ENCODE measurements at regions not wholly inside any gene's neighbourhood (a gene's known extent, or its start where the extent isn't known, plus 50 kb on each side); places are given as distances from the start of the nearest gene placed in this dataset.
"Not testable (repeated sequence)": the region's sequence is repeated elsewhere in the genome, so short reads cannot be mapped to it uniquely, and the experiment has no call there.

DNA sequence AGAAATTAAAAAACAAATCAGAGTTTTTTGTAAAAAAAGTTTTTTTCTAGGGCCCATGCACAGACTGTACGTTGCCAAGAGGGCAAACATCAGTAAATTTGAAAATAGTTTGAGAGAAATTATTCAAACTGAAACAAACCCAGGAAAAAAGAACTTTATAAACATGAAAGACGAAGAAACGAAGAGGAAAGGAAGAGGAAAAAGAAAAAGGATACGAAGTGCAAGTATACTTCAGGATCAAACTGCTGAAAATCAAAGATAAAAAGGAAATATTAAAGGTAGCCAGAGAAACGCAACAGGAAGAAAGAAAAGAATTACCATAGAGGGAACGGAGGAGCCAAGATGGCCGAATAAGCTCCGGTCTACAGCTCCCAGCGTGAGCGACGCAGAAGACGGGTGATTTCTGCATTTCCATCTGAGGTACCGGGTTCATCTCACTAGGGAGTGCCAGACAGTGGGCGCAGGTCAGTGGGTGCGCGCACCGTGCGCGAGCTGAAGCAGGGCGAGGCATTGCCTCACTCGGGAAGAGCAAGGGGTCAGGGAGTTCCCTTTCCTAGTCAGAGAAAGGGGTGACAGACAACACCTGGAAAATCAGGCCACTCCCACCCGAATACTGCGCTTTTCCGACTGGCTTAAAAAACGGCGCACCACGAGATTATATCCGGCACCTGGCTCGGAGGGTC, 94.4 kb upstream of the GAS1 start:
- not testable (repeated sequence) for DNase-seq (ENCODE audit: low spot score); ATAC-seq

DNA sequence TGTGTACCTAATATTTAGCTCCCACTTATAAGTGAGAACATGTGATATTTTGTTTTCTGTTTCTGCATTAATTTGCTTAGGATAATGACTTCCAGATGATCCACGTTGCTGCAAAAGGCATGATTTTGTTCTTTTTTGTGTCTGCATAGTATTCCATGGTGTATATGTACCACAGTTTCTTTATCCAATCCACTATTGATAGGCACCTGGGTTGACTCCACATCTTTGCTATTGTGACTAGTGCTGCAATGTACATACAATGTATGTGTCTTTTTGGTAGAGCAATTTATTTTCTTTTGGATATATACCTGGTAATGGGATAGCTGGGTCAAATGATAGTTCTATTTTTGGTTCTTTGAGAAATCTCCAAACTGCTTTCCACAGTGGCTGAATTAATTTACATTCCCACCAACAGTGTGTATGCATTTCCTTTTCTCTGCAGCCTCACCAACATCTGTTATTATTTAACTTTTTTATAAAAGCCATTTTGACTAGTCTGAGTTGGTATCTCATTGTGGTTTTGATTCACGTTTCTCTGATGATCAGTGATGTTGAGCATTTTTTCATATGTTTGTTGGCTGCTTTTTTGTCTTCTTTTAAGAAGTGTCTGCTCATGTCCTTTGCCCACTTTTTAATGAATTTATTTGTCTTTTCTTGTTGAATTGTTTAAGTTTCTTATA, 102.8 kb upstream of the GAS1 start:
- DNase-seq (ENCODE audit: low spot score); ATAC-seq: not testable (repeated sequence)

DNA sequence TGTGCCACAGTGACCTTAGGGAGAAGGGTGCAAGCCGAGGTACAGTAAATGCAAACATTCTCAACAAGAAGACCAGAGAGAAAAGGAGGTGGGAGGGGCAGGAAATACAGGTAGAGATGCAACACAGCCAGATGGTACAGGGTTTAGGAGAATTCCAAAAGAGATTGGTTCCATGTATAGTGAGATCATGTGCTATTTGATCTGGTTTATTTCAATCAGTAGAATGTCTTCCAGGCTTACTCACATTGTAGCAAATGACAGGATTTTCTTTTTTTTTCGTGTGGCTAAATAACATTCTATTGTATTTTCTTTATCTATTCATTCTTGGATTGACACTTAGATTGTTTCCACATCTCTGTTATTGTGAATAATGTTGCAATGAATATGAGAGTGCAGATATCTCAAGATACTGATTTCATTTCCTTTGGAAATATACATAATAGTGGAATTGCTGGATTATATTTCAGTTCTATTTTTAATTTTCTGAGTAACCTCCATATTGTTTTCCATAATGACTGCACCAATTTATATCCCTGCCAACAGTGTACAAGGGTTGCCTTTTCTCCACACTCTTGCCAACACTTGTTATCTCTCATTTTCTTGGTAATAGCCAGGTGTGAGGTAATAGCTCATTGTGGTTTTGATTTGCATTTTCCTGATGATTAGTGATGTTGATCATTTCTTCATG, 107.8 kb upstream of the GAS1 start:
- ATAC-seq (no peak), DNase-seq (ENCODE audit: low spot score) (no peak)

DNA sequence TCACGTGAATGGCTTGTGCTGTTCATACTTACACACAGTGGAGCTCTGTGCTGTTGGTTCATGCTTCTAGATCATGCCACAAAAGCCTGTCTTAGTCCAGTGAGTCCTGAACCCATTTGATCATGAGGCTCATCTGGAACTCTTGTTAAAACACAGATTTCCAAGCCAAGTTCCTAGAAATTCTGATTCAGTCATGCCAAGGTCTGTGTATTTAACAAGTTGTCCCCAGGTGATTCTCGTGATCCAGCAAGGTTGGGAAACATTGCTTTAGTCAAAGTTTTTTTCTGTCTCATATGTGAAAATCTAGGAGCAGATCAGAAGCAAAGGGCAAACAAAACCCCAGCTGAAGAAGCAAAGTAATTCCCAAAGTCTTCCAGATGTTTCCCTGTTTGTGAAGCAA, 112.5 kb upstream of the GAS1 start:
- DNase-seq (ENCODE audit: low spot score) (no peak), ATAC-seq (peak; percentile 49)

DNA sequence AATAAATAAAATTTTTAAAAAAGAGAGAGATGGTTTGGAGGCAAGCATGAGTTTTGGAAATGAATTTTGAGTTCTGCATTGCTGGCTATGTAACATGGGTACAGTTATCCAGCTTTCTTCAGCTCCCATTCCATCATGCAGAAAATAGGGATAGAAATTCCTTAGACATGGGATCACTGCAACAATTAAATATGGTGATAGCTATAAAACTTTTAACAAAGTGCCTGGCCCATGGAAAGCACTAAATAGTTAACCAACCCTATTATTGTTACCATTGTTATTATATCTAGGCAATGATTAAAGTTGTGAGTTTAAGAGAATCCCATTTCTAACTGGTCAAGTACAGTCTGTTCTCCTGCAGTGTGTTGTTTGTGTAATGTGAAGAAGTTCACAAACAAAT, 115.4 kb upstream of the GAS1 start:
- no peak for DNase-seq (ENCODE audit: low spot score)
- ATAC-seq, result no peak

DNA sequence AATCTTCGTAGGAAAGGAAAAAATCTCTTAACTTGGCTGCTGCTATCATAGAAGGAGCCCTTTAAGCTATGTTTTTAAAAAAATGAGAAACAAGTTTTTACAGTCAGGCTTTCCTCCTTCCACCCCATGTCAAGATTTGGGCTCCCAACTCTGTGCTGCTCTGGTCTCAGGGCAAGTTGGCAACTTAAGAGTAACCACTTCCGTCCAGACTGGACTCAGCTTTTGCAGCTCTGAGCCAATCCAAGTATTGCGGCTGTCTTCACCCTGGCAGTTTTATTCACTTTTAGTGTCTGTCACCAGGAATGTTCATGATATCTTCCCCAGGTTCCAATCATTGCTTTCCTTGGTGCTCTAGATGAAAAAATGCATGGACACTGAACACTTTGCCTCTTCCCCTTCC, 115.9 kb upstream of the GAS1 start:
- no peak for DNase-seq (ENCODE audit: low spot score)
- no peak for ATAC-seq

DNA sequence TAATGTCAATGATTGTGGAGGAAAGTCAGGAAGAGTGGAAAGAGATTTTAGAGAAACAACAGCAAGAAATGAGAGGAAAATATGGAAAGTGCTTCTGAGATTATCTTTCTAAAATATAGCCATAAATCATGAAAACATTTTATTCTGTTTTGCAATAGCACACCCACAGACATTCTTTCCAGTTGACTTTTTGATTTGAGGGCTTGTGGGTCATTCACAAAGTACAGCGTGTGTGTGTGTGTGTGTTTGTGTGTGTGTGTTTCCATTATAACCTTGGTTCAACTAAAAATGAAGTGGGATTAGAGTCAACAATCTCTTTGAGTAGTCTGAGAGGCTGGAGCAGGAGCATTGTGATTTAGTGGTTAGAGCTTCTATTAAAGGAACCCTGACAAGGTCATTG, 116.6 kb upstream of the GAS1 start:
- no peak for DNase-seq (ENCODE audit: low spot score)

DNA sequence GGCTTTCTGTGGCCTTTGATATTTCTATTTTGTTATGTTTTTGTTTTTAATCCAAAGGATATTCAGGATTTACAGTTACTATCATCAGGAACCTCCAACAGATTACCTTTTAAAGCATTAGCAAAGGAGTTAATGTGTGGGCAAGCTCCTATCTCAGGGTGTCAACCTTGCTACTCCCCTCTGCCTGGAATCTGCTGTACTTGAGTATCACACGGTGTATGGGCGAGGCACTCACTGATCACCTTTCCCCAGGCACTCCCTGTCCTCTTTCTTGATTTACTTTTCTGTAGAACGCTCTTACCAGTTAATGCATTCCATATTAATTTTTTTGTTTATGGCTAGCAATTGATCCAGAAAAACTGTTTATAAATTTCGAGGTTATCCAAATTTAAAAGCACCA, 117.0 kb upstream of the GAS1 start:
- DNase-seq (ENCODE audit: low spot score), result no peak
- ATAC-seq, result no peak

More for the DNA sequence above, 116.6 kb upstream of the GAS1 start:
- no peak for ATAC-seq

DNA sequence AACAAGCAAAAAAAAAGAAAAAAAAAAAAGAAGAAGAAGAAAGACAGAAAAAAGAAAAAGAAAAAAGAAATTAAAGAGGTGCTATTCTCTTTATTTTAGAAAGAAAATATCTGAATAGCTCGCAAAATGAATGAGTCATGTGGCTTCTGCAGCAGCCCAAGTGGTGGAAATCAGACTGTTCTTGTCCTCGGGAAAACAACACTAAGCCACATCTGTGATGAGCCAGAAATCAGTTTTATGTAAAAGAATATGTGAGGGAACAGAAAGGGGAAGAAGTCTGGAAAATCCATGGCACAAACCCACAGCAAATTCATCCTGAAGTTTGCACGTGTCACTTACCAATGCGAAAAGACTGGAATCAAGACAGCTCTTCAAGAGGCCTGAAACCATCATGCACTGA, 118.7 kb upstream of the GAS1 start:
- DNase-seq (ENCODE audit: low spot score) (no peak), ATAC-seq (no peak)

DNA sequence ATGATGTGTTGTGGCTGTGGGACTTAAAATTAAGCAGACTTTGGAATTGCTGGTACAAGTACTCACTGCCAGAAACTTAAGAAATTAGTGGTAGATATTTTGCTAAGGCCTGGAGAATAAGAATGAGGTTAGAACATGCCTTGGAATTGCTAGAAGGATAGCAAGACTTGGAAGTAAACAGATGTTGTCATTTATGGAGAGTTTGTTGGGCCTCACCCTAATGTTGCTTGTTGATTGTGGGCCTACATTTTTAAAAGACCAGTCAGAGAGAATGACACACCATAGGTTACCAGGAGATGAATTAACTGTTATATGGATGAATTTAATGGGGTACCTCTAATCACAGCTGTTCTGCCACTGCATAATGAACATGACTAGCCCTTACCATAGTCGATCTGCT, 120.1 kb upstream of the GAS1 start:
- DNase-seq (ENCODE audit: low spot score) (no peak), ATAC-seq (no peak)

DNA sequence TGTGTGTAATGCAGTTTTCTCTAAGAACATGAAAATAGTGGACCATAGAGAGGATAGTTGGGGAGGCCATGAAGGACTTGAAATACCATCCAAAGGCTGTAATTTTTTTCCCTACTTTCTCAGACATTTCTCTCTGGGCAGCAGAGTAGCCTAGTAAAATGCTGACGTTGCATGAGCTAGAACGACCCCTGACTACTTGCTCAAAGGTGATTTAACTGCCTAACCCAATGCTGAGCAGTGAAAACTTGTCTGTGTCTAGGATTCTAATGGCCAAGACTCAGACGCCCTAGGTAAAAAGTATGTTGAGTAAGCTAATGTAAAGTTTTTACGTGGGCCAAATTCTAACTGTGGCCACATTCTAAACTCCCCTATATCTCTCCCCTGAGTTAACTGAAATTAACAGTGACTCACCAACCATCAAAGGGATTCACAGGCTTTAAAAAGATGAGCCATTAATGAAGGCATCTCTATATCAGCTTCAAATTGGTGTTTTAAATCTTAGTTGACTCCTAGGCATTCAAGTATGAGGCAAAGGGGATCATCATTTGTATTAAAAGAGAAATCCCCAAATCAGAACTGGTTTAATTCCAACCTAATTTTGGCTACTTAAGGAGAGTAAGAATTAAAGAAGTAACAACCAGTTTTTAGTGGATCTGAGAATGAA, 121.0 kb upstream of the GAS1 start:
- DNase-seq (ENCODE audit: low spot score) (no peak), ATAC-seq (no peak)

DNA sequence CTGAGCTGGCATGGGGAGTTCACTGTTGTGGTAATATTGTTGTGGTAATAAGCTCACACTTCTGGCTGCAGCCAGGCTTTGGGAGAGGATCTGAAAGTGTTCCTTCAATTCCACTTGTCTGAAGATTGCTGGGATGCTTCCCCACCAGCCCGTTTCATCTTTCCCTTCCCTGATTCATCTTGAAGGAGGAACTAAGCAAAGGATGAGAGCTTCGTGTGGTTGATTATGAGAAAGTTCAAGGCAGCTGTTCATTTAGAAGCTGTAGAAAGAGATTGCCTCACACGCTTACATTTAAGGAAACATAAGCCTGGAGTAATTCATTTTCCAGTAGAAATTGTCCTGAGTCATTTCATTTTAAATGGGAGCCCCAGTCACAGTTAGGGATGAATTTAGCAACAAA, 122.4 kb upstream of the GAS1 start:
- DNase-seq (ENCODE audit: low spot score) (no peak), ATAC-seq (no peak)

DNA sequence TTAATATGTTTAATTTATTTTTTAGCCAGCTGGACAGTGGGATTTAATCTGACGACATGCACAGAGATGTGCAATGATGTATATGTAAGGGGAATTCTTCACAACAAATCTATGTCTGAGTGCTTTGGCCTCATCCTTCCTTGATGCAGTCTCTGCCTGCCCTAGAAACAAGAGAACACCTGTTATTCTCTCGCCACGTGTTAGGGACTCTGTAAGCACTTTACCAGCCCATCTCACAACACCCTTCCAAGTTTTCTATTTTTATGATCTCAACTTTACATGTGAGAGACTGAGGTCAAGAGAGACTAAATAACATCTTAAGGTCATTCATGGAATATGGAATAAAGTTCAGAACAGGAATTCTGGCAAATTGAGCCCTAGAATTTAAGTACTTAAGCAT, 123.0 kb upstream of the GAS1 start:
- no peak for DNase-seq (ENCODE audit: low spot score)
- ATAC-seq, result no peak

DNA sequence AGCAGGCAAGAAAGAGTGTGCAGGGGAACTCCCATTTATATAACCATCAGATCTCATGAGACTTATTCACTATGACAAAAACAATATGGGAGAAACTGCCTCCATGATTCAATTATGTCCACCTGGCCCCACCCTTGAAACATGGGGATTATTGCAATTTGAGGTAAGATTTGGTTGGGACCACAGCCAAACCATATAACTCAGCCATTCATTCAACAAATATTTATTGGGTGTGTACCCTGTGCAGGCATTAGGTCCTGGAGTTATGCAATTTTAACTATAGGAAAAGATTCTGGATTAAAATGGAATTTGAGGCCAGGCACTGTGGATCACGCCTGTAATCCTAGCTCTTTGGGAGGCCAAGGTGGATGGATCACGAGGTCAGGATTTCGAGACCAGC, 124.2 kb upstream of the GAS1 start:
- DNase-seq (ENCODE audit: low spot score) (no peak), ATAC-seq (no peak)

DNA sequence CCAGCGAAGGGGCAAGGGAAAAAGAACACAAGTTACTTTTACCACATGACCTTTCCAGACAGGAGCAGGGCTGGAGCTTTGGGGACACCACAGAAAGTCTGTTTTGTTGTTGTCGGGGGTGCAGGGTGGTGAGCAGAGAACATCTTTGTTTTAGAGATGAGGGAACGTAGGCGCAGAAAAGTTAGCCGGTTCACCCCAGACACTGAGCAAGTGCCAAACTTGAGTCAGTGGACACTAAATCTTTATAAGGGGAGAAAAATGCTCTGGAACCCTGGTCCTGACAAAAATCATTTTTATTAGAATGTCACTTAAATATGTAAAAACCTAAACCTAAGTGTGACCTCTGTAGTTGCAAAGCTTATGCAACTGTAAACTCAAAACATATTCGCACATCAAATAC, 126.4 kb upstream of the GAS1 start:
- DNase-seq (ENCODE audit: low spot score) (no peak), ATAC-seq (no peak)

DNA sequence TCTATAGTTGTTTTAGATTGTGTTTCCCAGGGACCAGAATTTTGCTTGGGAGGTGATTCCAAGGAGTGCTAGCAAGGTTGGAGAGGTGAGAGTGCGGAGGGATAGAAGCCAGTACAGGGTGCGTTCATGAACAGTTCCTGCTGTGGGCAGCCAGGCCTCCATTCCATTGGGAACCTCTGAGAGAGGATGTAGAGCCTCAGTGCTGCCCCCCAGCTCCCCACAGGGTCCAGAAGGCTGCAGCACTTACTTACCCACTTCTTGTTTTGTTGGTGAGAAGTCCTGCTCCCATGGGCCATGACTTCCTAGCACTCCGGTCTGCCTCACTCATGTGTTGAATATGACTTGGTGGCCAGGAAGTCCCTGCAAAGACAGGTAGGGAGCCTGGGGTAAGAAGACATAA, 128.2 kb upstream of the GAS1 start:
- ATAC-seq (no peak), DNase-seq (ENCODE audit: low spot score) (no peak)

DNA sequence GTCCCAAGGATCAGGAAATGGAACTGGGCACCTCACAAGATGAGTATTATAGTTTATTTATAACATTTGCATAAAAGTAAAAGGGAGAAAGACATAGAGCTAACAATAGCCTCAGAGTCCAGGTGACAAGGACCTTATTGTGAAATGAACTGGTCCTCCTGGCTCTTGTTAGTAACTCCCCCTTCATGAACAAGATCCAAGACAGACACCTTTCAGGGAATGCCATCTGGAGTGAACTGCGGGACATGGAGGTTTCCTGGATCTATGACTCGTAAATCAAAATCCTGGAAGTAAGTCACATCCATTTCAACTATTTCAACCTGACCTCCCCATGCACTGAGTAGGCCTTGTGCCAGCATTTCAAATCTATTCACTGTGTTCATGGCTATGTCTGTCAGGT, 129.5 kb upstream of the GAS1 start:
- ATAC-seq, result no peak
- no peak for DNase-seq (ENCODE audit: low spot score)

DNA sequence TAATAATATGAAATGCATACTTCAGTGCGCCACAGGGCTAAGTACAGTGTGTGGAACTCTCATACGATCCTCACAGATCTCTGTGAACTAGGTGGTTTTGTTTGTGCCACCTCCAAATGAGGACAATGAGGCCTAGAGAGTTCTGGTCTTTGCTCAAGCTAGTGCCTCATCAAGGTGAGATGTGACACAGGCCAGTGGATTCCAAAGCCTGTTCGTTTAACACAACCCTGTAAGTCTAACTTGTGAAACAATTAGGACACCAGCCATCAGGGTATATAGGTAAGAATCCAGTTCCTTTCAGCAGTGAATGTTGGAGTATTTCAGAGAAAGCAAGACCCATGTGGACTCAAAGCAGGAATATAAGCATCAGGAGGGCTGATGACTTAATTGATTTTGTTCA, 130.7 kb upstream of the GAS1 start:
- DNase-seq (ENCODE audit: low spot score) (no peak), ATAC-seq (no peak)

DNA sequence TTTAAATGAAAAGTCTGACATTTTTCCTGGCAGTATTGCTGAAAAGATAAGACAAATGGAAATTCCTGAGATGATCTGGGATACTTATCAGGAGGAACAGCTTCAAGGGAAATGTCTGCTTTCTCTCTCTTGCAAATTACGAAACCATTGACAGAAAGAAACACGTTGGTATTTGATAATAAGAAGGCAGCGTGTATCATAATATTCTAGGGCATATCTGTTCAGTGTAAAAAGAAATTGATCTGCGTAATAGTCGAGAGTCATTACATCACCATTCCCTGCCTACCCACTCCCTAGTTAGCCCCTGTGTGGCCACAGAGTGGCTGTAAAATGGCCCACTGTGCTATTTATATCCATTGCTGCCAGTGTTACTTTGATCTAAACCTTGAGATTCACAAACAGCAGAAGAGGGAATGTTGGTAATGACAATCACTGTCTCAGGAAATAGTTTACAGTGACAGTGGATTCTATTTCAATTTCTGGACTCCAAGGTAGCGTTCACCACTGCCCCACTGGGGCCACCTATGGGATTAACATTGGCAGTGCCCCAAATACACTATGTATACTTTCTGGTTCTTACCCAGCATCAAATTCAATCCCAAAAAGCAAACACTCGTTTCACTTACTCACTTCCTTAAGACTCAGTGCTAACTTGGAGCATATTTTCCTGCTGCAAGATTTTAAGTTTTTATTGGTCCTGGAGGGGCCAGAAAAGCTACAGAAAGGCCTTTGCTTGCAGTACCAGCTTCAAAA, 133.4 kb upstream of the GAS1 start:
- ATAC-seq (no peak), DNase-seq (ENCODE audit: low spot score) (no peak)

DNA sequence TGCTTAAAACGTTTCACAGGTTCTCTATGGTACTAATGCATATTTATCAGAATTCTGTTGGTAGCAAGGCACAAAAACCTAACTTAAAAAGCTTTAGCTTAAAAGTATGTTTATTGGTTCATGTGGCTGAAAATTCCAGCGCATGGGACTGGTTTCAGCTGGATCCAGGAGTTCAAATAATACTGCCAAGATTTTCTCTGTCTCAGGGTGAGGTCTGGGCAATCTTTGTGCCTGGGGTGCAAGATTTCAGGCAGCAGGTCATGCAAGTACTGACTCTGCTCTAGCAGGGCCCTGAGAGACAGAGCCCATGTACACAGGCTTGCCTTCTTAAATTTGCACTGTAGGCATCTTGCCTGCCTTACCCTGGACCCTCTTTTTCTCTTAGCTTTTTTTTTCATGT, 134.2 kb upstream of the GAS1 start:
- DNase-seq (ENCODE audit: low spot score) (no peak), ATAC-seq (no peak)

DNA sequence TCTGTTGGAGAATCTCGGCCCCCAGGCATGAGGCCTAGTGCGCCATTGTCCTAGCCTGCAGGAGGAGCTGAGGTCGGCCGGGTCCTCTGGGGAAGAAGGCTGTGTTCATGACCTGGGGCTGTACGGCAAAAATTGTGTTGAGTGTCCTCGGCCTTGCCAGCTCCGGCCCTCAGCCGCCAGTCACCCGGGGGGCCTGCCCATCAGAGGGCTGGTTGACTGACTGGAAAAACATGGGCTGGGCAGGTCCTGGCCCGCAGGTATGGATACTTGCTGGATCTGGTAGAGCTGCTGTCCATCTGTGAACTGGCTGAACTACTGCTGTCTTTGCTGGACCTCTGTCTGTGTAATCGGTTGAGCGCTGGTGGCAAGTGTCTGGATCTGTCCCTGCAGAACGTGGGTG, 136.7 kb upstream of the GAS1 start:
- no peak for DNase-seq (ENCODE audit: low spot score)
- ATAC-seq, result no peak

Measured in left lobe of liver (tissue), 2 donors.